CMK (cell line): ENCODE measurements at regions not wholly inside any gene's neighbourhood (a gene's known extent, or its start where the extent isn't known, plus 50 kb on each side); places are given as distances from the start of the nearest gene placed in this dataset.

Experiments
- DNase-seq: peaks from one replicate; pipeline ENCODE4 v3.0.0-alpha.2; 2010; ENCODE audit warnings: low read depth

DNA sequence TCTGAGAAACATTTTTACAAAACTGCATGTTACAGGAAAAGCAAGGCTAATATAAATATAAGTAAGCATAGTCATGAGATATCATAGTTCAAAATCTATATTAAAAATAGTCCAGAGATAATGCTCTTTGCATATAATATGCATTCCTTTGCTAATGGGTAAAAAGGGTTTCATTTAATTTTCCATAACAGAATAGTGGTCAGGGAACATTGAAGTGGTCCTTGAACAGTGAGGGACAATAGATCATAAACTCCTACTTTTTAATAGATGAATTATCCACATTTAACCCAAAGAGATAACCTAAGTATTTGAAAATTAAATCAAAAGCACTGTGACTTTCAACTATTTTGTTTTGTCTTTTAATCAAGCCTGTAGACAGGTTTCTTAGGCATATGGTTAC, 243.1 kb upstream of the ADGRB3 start:
- DNase-seq, result no peak

- no peak for DNase-seq
Observed at GRCh38 chr6:68372991-68373390, 262.1 kb upstream of the ADGRB3 start.

DNA sequence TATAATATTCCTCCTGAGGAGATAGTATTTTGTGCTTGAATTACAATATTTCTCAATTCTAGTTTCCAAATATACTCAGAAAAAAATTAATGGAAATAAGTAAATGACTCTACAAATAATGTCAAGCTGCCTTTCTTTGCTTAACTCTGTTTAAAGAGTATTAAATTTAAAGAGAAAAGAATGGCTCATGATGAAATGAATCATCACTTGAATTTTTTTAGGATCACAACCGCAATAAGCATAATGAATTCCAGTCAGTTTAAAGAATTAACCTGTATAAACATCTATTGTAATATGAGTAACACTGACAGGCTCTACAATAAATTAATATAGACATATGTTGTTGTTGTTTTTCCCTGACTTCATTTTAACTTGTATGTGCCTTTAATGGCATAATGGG, 266.2 kb upstream of the ADGRB3 start:
- DNase-seq, result no peak

GRCh38 chr6:68364271-68364805, 270.7 kb upstream of the ADGRB3 start:
- DNase-seq, result no peak

DNA sequence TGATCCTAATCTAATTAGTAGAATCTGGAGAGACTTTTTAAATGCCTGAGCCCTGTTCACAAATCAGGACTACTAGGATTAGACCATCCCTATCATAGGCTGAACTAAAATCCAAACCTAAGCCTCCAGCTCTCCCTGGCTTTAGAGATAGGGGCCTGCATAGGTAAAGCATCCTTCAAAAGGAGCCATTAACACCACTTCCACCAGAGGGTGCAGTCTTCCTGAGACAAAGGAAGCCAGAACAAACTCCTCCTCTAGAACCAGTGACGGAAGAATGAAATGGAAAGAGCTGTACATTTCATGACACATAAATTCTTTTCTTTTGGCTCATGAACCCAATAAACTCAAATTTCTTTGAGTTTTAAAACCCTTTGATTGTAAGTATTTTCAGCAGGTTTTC, 291.2 kb upstream of the ADGRB3 start:
- peak; percentile 37 for DNase-seq

DNA sequence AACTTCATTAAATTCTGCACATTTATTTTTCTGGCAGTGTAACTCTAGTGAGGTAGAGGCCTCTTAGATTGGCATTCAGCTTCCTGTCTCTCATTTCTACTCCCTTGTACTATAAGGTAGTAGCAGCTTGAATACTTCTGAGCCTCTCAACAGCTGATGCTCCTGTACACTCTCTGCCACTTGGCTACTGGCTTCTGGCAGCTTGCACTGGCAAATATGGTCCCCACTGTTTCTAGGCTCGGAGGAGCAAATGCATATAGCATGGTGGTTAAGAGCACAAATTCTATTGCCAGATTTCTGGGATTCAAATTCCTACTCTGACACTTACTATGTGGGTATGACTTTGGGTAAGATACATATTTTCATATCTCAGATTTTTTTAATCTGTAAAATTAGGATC, 292.8 kb upstream of the ADGRB3 start:
- no peak for DNase-seq

DNA sequence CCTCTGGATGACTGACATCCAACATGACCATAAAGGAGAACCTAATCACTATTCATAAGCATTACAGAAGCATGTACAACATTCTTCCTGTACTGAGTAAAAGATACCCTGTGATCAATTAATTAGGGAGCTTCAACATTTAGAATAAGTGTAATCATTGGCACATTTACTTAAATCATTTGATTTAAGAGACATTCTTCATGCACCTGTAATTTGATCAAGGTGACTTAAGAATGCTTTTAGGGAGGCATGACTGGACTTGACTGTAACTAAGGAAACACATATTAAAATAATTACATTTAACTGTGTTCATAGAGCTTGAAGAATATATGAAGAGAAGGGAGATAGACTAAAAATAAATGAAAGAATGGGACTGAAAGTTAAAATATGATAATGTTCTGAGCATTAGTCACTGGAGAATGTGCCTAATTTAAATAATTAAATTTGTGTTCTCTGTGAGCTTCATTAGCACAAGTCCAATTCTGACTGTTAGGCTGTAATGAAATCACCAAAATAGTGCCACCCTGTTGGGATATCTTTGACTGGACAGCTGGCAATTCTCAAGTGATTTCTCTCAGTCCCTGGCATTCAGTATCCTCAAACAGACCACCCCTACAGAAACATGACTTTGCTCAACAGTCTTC, 295.5 kb upstream of the ADGRB3 start:
- DNase-seq, result no peak

- DNase-seq, result no peak
Observed at GRCh38 chr6:68333442-68333841, 301.6 kb upstream of the ADGRB3 start.

DNA sequence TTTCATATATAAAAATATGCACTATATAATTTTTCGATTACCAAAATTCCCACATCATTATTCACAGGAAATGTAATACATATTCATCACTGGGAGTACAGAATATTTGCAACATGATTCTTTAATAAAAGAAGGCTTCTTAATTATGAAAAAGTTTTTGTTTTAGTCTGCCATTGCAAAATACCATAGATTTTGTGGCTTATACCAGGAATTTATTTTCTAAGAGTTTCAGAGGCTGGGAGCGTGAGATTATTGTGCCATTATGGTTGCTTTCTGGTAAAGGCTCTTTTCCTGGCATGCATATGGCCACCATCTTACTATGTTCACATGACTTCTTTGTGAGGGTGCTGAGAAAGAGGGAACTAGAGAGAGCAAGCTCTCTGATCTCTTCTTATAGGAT, 306.9 kb upstream of the ADGRB3 start:
- DNase-seq, result no peak

- DNase-seq, result no peak
Observed at GRCh38 chr6:68326762-68327161, 308.3 kb upstream of the ADGRB3 start.

GRCh38 chr6:68317366-68317765, 317.7 kb upstream of the ADGRB3 start:
- no peak for DNase-seq

- DNase-seq, result no peak
Observed at GRCh38 chr6:68313911-68314310, 321.2 kb upstream of the ADGRB3 start.

GRCh38 chr6:68307301-68307700, 327.8 kb upstream of the ADGRB3 start:
- no peak for DNase-seq

DNA sequence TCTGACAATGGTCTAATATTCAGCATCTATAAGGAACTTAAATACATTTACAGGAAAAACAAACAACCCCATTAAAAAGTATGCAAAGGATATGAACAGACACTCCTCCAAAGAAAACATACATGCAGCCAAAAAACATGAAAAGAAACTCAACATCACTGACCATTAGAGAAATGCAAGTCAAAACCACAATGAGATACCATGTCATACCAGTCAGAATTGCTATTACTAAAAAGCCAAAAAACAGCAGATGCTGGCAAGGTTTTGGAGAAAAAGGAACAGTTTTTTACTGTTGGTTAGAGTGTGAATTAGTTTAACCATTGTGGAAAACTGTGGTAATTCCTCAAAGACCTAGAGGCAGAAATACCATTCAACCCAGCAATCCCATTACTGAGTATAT, 339.0 kb upstream of the ADGRB3 start:
- no peak for DNase-seq

DNA sequence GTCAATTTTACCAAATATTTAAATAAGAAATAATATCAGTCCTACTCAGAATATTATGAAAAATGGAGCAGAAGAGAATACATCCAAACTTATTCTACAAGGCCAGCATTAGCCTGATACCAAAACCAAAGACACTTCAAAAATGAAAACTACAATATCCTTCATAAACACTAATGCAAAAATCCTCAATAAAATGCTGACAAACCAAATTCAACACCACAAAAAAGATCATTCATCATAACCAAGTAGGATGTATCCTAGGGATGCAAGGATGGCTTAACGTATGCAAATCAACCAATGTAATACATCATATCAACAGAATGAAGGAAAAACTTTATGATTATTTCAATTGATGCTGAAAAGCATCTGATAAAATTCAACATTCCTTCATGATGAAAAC, 352.4 kb upstream of the ADGRB3 start:
- no peak for DNase-seq

GRCh38 chr6:68279793-68280557, 355.1 kb upstream of the ADGRB3 start:
- no peak for DNase-seq

DNA sequence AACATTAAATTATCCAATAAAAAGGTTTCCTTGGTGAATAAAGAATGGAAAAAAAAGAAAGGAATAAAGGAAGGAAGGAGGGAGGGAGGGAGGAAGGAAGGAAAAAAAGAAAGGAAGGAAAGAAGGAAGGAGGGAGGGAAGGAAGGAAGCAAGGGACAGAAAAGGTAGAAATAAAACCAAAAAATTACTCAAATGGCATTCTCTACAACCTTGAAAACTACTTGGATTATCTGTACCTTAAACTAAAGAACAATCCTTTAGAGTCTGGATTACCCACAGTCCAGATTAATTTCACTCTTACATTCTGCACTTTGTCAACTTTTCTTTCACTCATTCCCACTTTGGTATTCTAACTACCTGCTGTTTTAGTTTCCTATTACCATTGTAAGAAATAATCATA, 361.8 kb upstream of the ADGRB3 start:
- no peak for DNase-seq

GRCh38 chr6:68256391-68256790, 378.7 kb upstream of the ADGRB3 start:
- no peak for DNase-seq

GRCh38 chr6:68252632-68253031, 382.4 kb upstream of the ADGRB3 start:
- DNase-seq, result no peak

DNA sequence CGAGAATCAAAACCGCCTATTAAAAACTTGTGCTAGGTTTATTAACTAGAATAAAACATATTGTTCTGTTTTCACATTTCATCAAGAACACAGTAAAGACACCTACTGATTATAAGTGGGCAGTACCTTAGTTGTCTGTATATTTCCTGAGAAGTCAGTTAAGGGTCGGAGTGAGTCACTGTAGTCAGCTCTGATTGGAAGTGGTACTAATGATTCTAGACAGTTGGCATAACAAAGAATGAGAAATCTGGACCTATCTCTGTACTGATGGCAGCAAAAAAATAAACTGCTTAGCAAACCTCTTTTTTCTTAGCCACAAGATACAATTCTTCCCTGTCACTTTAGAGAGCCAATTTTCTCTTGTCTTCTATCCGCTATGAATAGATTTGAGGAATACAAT, 387.3 kb upstream of the ADGRB3 start:
- DNase-seq, result no peak

- no peak for DNase-seq
Observed at GRCh38 chr6:68240726-68241125, 394.4 kb upstream of the ADGRB3 start.

DNA sequence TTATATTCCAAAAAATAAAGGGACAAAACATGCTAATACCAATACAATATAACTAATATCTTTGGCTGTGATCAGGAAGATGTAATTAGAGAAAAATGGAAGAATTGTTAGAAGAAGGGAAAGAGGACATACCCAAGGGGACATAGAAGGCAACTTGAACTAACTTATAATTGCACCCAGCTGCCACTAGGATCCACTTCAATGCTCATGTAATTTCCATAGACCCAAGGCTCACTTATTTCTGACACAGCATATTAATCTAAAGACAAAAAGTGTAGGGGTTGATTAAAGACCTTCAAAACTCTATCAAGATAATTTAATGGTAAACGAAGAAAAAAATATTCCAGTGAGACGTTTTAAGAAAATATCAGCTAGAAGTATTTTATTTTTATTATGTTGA, 396.0 kb upstream of the ADGRB3 start:
- DNase-seq, result no peak

DNA sequence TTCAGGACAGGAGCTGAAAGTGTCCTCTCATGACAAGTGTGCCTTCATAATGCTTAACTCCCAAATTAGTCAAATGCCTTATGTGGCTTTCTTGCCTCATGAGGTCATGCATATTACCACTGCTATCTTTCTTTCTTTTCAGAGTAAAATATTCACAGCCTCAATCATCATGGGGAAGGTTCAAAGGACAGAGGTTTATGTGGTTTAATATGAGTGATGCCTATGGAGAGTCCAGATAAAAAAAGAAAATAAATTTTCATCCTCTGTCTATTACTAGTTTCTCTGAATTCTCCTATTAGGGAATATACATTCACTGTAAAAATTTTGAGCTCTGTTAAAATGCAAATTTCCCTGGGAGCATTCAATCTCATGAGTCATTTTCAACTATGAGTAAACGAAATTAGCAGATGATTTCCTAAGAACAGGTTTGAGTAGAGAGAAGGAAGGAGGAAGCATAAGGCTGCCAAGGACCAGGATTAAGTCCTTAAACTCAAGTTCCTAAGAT, 396.9 kb upstream of the ADGRB3 start:
- no peak for DNase-seq

DNA sequence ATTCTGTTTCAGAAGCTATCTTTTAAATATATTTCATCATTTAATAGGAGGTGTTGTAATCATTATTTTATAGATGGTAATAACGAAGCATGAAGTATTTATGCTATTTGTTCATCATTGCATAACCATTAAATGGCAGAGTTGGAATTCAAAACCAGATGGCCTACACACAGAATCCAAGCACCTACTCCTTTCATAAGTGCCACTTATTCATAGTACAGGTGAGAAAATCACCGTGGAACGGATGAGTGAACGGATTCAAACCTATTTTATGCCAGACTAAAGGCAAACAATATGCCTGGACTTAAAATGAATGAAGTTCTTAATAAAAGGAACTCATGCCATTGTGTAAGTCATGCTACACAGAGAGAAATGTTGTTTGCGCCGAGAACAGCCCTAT, 397.9 kb upstream of the ADGRB3 start:
- no peak for DNase-seq
